DMS153 (cell line): ENCODE measurements at regions not wholly inside any gene's neighbourhood (a gene's known extent, or its start where the extent isn't known, plus 50 kb on each side); places are given as distances from the start of the nearest gene placed in this dataset.
"Not testable (repeated sequence)": the region's sequence is repeated elsewhere in the genome, so short reads cannot be mapped to it uniquely, and the experiment has no call there.

Source experiments
- DNase-seq: peaks from one replicate; lab custom pipeline; 2025; lab: John Stamatoyannopoulos, UW

- DNase-seq = no peak
Measured at GRCh38 chr3:69485489-69485888, 99.6 kb upstream of the FRMD4B start.

GRCh38 chr3:69484507-69485393, 98.9 kb upstream of the FRMD4B start:
- no peak for DNase-seq

GRCh38 chr3:69483449-69483848, 97.6 kb upstream of the FRMD4B start:
- no peak for DNase-seq

GRCh38 chr3:69480986-69481385, 95.1 kb upstream of the FRMD4B start:
- not testable (repeated sequence) for DNase-seq

GRCh38 chr3:69474186-69474585, 88.3 kb upstream of the FRMD4B start:
- no peak for DNase-seq

GRCh38 chr3:69472093-69472492, 86.2 kb upstream of the FRMD4B start:
- DNase-seq = no peak

- no peak for DNase-seq
Measured at GRCh38 chr3:69463531-69463930, 77.6 kb upstream of the FRMD4B start.

GRCh38 chr3:69462826-69463100, 76.9 kb upstream of the FRMD4B start:
- DNase-seq = no peak

GRCh38 chr3:69462022-69462825, 76.3 kb upstream of the FRMD4B start:
- DNase-seq = no peak

- DNase-seq = no peak
Measured at GRCh38 chr3:69460034-69460433, 74.1 kb upstream of the FRMD4B start.

GRCh38 chr3:69458803-69459365, 73.0 kb upstream of the FRMD4B start:
- DNase-seq = no peak

GRCh38 chr3:69456631-69457030, 70.7 kb upstream of the FRMD4B start:
- DNase-seq = no peak

- no peak for DNase-seq
Measured at GRCh38 chr3:69454204-69454787, 68.4 kb upstream of the FRMD4B start.

GRCh38 chr3:69452295-69452694, 66.4 kb upstream of the FRMD4B start:
- DNase-seq = no peak

GRCh38 chr3:69451594-69451993, 65.7 kb upstream of the FRMD4B start:
- no peak for DNase-seq

- DNase-seq = no peak
Measured at GRCh38 chr3:69448877-69449276, 63.0 kb upstream of the FRMD4B start.

- no peak for DNase-seq
Measured at GRCh38 chr3:69446402-69447072, 60.6 kb upstream of the FRMD4B start.

GRCh38 chr3:69445498-69445897, 59.6 kb upstream of the FRMD4B start:
- no peak for DNase-seq

GRCh38 chr3:69445024-69445423, 59.1 kb upstream of the FRMD4B start:
- DNase-seq = no peak

GRCh38 chr3:69443457-69443920, 57.6 kb upstream of the FRMD4B start:
- no peak for DNase-seq

- DNase-seq = no peak
Measured at GRCh38 chr3:69442771-69443311, 57.0 kb upstream of the FRMD4B start.

GRCh38 chr3:69441732-69442131, 55.8 kb upstream of the FRMD4B start:
- DNase-seq = no peak
